GM12878 (cell line): ENCODE measurements at regions not wholly inside any gene's neighbourhood (a gene's known extent, or its start where the extent isn't known, plus 50 kb on each side); places are given as distances from the start of the nearest gene placed in this dataset.

Experiments
- ATAC-seq: fragments of 200-7000 bp; cut with Tn5 transposase; 3 replicates; pipeline ENCODE4 v1.9.1; 2020; ENCODE audit warnings: mild to moderate bottlenecking, moderate library complexity
- BruUV-seq: library from RNA; stranded (reverse); fragments of 400-500 nt; replicated peaks from 2 replicates; lab custom pipeline; 2021; lab: Mats Ljungman, UMichigan
- CTCF ChIA-PET: fragments of 300-600 bp; sonication (Branson Sonifier 250); formaldehyde crosslinking; extraction: SDS; loops from one replicate; lab custom pipeline; 2021; ENCODE audit warnings: inconsistent platforms; lab: Yijun Ruan, JAX
- POLR2A ChIA-PET: fragments of 350-600 bp; formaldehyde crosslinking; extraction: SDS; loops from one replicate; lab custom pipeline; 2021; ENCODE audit warnings: inconsistent platforms; lab: Charles Lee
- RAD21 ChIA-PET: fragments of 300-600 bp; sonication (Branson Sonifier 250); formaldehyde crosslinking; loops from one replicate; lab custom pipeline; 2023; ENCODE audit warnings: antibody characterized with exemption; ENCODE audit not compliant: unreplicated experiment; lab: Charles Lee
- SMC1A ChIA-PET: fragments of 300-600 bp; sonication (Branson Sonifier 250); formaldehyde crosslinking; loops from one replicate; lab custom pipeline; 2023; ENCODE audit not compliant: unreplicated experiment, uncharacterized antibody; lab: Charles Lee
- DNase-seq: peaks from one replicate; pipeline ENCODE4 v3.0.0-alpha.2; 2011; ENCODE audit warnings: low read depth, low spot score
- FAIRE-seq: peaks from 3 replicates; lab custom pipeline; 2011; peaks lifted over from hg19 to GRCh38; lab: Jason Lieb, UNC
- H2AFZ ChIP-seq: 2 replicates; pipeline ENCODE4 v1.6.0; 2011; ENCODE audit warnings: low read depth, low read length, control low read depth; ENCODE audit not compliant: control insufficient read depth
- H3K27ac ChIP-seq: 2 replicates; pipeline ENCODE4 v1.5.1; 2011; ENCODE audit warnings: control low read depth; ENCODE audit not compliant: control insufficient read depth, insufficient read depth
- H3K27me3 ChIP-seq, 2 experiments: replicated peaks in 1 of 2; 2 replicates each; pipeline versions ENCODE4 v1.6.0 to v1.6.1; 2011; ENCODE audit warnings: low read length in 1 of 2; ENCODE audit not compliant: control insufficient read depth in 2 of 2, insufficient read depth in 2 of 2
- H3K36me3 ChIP-seq, 2 experiments: 2 replicates each; pipeline ENCODE4 v1.5.1; 2011; ENCODE audit warnings: low read length in 1 of 2; ENCODE audit not compliant: control insufficient read depth in 2 of 2, insufficient read depth in 2 of 2
- H3K4me1 ChIP-seq: 2 replicates; pipeline ENCODE4 v1.6.1; 2011; ENCODE audit warnings: mild to moderate bottlenecking, low read length, moderate library complexity, mixed read lengths; ENCODE audit not compliant: control insufficient read depth, insufficient read depth
- H3K4me2 ChIP-seq: 2 replicates; pipeline ENCODE4 v1.6.0; 2011; ENCODE audit warnings: control low read depth; ENCODE audit not compliant: control insufficient read depth, insufficient read depth
- H3K4me3 ChIP-seq: fragments of 200-600 bp; sonication (generic); 2 replicates; pipeline ENCODE4 v1.5.1; 2016
- H3K79me2 ChIP-seq: 2 replicates; pipeline ENCODE4 v1.6.0; 2011; ENCODE audit warnings: low read length; ENCODE audit not compliant: control insufficient read depth, insufficient read depth
- H3K9ac ChIP-seq: 2 replicates; pipeline ENCODE4 v1.8.0; 2011; ENCODE audit warnings: low read length, control low read depth, mixed read lengths; ENCODE audit not compliant: control insufficient read depth, insufficient read depth
- H3K9me3 ChIP-seq: replicated peaks from 3 replicates; pipeline ENCODE4 v1.5.1; 2011; ENCODE audit warnings: mild to moderate bottlenecking, low read length; ENCODE audit not compliant: control insufficient read depth, insufficient read depth
- H4K20me1 ChIP-seq: 2 replicates; pipeline ENCODE4 v1.6.0; 2011; ENCODE audit not compliant: control insufficient read depth, insufficient read depth
- ATF7 ChIP-seq: fragments of 450-650 bp; IDR thresholded peaks from 2 replicates; pipeline ENCODE4 v1.6.1; 2016; ENCODE audit warnings: low read depth, mild to moderate bottlenecking
- BACH1 ChIP-seq: fragments of 450-650 bp; IDR thresholded peaks from 2 replicates; pipeline ENCODE4 v1.6.1; 2017; ENCODE audit warnings: mild to moderate bottlenecking, borderline replicate concordance
- CBFB ChIP-seq: IDR thresholded peaks from 2 replicates; pipeline ENCODE4 v1.6.1; 2016; ENCODE audit warnings: antibody characterized with exemption, low read depth
- EP300 ChIP-seq, 2 experiments: fragments of 150-350 bp in 1 of 2; IDR thresholded peaks; 2 replicates each; pipeline ENCODE4 v1.6.1; 2011 to 2012; ENCODE audit warnings: low read depth in 2 of 2, low read length in 2 of 2, borderline replicate concordance in 1 of 2, improper control_type of control experiment in 1 of 2, inconsistent platforms in 1 of 2; ENCODE audit not compliant: control insufficient read depth in 1 of 2
- FOXM1 ChIP-seq: IDR thresholded peaks from 2 replicates; pipeline ENCODE4 v1.6.1; 2012; ENCODE audit warnings: low read depth, mild to moderate bottlenecking, inconsistent platforms, low read length, moderate library complexity
- HDAC2 ChIP-seq: fragments of 200-600 bp; sonication (generic); IDR thresholded peaks from 2 replicates; pipeline ENCODE4 v1.6.1; 2017
- IKZF1 ChIP-seq: fragments of 450-650 bp; conservative IDR thresholded peaks from 2 replicates; pipeline ENCODE4 v1.6.1; 2017; ENCODE audit warnings: antibody characterized with exemption, mild to moderate bottlenecking
- MEF2A ChIP-seq: IDR thresholded peaks from 2 replicates; pipeline ENCODE4 v1.6.1; 2011; ENCODE audit warnings: low read depth, mild to moderate bottlenecking, low read length, moderate library complexity; ENCODE audit not compliant: insufficient read depth
- SIX5 ChIP-seq: IDR thresholded peaks from 2 replicates; pipeline ENCODE4 v1.6.1; 2011; ENCODE audit warnings: mild to moderate bottlenecking, low read depth, low read length, moderate library complexity; ENCODE audit not compliant: severe bottlenecking
- SREBF2 ChIP-seq: IDR thresholded peaks from 2 replicates; pipeline ENCODE4 v1.6.1; 2012; ENCODE audit warnings: mild to moderate bottlenecking, low read length
- WGBS: methylation state at CpG from one replicate; pipeline ENCODE4 v1.1.6; 2016; ENCODE audit warnings: low lambda C conversion rate; ENCODE audit not compliant: insufficient replicate concordance, insufficient coverage; ENCODE audit errors: missing lambda C conversion rate; 5-methylcytosine and 5-hydroxymethylcytosine counted together
- in situ Hi-C: fragments of 300-500 bp; cut with MboI; formaldehyde crosslinking; loops from 9 replicates; pipeline ENCODE4 v1.14.3; 2018; ENCODE audit warnings: mixed read lengths
- intact Hi-C: fragments of 100-400 bp; cut with micrococcal nuclease; formaldehyde crosslinking; loops from one replicate; pipeline ENCODE4 v1.14.2; 2022; ENCODE audit not compliant: unreplicated experiment
- TF ChIP-seq, protein P1 (sequence below): fragments of 450-650 bp; IDR thresholded peaks from 2 replicates; pipeline ENCODE4 v1.6.1; 2018; ENCODE audit warnings: mild to moderate bottlenecking, low read depth, moderate library complexity; ENCODE audit not compliant: partially characterized antibody
- TF ChIP-seq, protein P2 (sequence below): fragments of 450-650 bp; IDR thresholded peaks from 2 replicates; pipeline ENCODE4 v1.6.1; 2017; ENCODE audit warnings: mild to moderate bottlenecking, moderate library complexity
- TF ChIP-seq, protein P3 (sequence below): fragments of 450-650 bp; IDR thresholded peaks from 2 replicates; pipeline ENCODE4 v1.6.1; 2017; ENCODE audit warnings: low read depth, mild to moderate bottlenecking, moderate library complexity

DNA sequence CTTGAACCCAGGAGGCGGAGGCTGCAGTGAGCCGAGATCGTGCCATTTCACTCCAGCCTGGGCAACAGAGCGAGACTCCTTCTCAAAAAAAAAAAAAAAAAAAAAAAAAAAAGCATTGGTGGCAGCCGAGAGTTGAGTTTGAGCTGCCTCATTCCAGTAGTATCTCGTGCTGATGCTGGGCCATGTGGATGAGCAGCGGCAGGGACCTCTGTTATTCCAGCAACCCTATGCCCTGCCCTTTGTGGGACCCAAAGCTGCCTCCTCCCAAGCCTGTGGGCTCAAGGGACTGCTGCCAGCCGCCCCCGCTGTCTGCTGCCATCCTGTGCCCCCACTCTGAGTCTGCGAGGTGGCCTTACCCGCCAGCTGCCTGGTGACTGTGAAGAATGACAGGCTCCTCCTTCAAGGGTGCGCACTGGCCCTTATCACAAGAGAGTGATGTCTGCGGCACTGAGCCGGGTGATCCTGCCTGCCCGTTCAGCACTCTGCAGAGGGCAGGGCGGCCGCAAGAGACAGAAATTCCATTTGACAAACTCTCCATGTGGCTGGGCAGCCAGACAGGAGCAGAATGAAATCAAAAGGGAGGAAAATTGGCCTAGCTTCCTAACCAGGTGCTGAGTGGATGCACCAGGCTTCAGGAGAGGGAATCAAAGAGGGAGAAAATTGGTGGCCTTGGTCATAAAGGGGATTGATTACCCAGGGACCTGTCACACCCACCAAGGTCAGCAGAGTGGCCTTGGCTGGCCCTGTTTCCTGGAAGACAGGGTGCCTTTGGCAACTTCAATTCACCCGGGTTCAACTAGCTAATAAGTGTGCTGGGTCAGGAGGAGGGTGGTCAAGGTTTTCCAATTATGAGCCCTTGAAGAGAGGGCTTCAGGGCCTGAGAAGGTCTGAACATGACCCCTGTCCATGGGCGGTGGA, 65.3 kb upstream of the ZMIZ1 start:
- in situ Hi-C loops, result no loop called here
- TF ChIP-seq SREBF2, result no peak
- no peak for TF ChIP-seq EP300 (IDR thresholded peaks at IDR 0.05; ENCODE audit: borderline replicate concordance in 1 of 2, control insufficient read depth in 1 of 2, low read depth in 2 of 2, low read length in 2 of 2)
- no peak for TF ChIP-seq CBFB
- TF ChIP-seq, protein P1, sequence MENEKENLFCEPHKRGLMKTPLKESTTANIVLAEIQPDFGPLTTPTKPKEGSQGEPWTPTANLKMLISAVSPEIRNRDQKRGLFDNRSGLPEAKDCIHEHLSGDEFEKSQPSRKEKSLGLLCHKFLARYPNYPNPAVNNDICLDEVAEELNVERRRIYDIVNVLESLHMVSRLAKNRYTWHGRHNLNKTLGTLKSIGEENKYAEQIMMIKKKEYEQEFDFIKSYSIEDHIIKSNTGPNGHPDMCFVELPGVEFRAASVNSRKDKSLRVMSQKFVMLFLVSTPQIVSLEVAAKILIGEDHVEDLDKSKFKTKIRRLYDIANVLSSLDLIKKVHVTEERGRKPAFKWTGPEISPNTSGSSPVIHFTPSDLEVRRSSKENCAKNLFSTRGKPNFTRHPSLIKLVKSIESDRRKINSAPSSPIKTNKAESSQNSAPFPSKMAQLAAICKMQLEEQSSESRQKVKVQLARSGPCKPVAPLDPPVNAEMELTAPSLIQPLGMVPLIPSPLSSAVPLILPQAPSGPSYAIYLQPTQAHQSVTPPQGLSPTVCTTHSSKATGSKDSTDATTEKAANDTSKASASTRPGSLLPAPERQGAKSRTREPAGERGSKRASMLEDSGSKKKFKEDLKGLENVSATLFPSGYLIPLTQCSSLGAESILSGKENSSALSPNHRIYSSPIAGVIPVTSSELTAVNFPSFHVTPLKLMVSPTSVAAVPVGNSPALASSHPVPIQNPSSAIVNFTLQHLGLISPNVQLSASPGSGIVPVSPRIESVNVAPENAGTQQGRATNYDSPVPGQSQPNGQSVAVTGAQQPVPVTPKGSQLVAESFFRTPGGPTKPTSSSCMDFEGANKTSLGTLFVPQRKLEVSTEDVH, result no peak
- no peak for TF ChIP-seq SIX5
- TF ChIP-seq ATF7, result no peak
- no peak for TF ChIP-seq HDAC2
- TF ChIP-seq IKZF1, result no peak
- TF ChIP-seq MEF2A, result no peak
- no peak for TF ChIP-seq BACH1
- TF ChIP-seq, protein P2, sequence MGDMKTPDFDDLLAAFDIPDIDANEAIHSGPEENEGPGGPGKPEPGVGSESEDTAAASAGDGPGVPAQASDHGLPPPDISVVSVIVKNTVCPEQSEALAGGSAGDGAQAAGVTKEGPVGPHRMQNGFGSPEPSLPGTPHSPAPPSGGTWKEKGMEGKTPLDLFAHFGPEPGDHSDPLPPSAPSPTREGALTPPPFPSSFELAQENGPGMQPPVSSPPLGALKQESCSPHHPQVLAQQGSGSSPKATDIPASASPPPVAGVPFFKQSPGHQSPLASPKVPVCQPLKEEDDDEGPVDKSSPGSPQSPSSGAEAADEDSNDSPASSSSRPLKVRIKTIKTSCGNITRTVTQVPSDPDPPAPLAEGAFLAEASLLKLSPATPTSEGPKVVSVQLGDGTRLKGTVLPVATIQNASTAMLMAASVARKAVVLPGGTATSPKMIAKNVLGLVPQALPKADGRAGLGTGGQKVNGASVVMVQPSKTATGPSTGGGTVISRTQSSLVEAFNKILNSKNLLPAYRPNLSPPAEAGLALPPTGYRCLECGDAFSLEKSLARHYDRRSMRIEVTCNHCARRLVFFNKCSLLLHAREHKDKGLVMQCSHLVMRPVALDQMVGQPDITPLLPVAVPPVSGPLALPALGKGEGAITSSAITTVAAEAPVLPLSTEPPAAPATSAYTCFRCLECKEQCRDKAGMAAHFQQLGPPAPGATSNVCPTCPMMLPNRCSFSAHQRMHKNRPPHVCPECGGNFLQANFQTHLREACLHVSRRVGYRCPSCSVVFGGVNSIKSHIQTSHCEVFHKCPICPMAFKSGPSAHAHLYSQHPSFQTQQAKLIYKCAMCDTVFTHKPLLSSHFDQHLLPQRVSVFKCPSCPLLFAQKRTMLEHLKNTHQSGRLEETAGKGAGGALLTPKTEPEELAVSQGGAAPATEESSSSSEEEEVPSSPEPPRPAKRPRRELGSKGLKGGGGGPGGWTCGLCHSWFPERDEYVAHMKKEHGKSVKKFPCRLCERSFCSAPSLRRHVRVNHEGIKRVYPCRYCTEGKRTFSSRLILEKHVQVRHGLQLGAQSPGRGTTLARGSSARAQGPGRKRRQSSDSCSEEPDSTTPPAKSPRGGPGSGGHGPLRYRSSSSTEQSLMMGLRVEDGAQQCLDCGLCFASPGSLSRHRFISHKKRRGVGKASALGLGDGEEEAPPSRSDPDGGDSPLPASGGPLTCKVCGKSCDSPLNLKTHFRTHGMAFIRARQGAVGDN, result no peak
- TF ChIP-seq, protein P3, sequence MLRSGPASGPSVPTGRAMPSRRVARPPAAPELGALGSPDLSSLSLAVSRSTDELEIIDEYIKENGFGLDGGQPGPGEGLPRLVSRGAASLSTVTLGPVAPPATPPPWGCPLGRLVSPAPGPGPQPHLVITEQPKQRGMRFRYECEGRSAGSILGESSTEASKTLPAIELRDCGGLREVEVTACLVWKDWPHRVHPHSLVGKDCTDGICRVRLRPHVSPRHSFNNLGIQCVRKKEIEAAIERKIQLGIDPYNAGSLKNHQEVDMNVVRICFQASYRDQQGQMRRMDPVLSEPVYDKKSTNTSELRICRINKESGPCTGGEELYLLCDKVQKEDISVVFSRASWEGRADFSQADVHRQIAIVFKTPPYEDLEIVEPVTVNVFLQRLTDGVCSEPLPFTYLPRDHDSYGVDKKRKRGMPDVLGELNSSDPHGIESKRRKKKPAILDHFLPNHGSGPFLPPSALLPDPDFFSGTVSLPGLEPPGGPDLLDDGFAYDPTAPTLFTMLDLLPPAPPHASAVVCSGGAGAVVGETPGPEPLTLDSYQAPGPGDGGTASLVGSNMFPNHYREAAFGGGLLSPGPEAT, result no peak
- TF ChIP-seq FOXM1, result no peak

More for the DNA sequence above, 65.3 kb upstream of the ZMIZ1 start:
- ChIA-PET CTCF (interaction anchor here (1.0 kb wide), 1 partner anchor 44 kb away, joined by 3 read pairs; no protein-coding TSS in a partner anchor), SMC1A (interaction anchor here (0.6 to 1.6 kb wide), 2 partner anchors 167 to 192 kb away, joined by 3 to 5 read pairs; no protein-coding TSS in a partner anchor), RAD21 (no interaction called here), POLR2A (no interaction called here)
- Histone ChIP-seq H3K4me3 (no peak overlapping the region), H3K4me1 (no peaks in the 10 kb centered on the region), H3K27ac (no peak overlapping the region), H3K9me3 (no peaks in the 10 kb centered on the region), H3K27me3 (peaks cover 1 to 4% of the 10 kb centered on the region in 2 experiments; a peak in 2 of 4 replicates), H2AFZ (no peak overlapping the region), H4K20me1 (no peaks in the 10 kb centered on the region), H3K36me3 (no peaks in the 10 kb centered on the region), H3K79me2 (no peaks in the 10 kb centered on the region), H3K4me2 (no peak overlapping the region), H3K9ac (no peak overlapping the region)
- intact Hi-C loops, result no loop called here
- DNase-seq (no peak), ATAC-seq (no peak), FAIRE-seq (no peak)
- BruUV-seq, result no TSS peak
- 20% methylated on average over 17 of the region's 19 CpGs for WGBS
